ENCODE measurements at regions not wholly inside any gene's neighbourhood (a gene's known extent, or its start where the extent isn't known, plus 50 kb on each side); places are given as distances from the start of the nearest gene placed in this dataset.

GRCh38 chr13:73413656-73414055 is 354.9 kb downstream of the KLF5 start:
- DNase-seq (ENCODE audit: low spot score, unreplicated experiment), result no peak
- Mint-ChIP-seq H3K36me3 (ENCODE audit: insufficient read depth) (no peaks in the 10 kb centered on the region), H3K4me1 (ENCODE audit: low read depth) (peaks cover 20% of the 10 kb centered on the region), H3K9me3 (ENCODE audit: low read depth) (peaks cover 23% of the 10 kb centered on the region), H3K4me3 (ENCODE audit: low read depth) (no peak overlapping the region), H3K27me3 (no peaks in the 10 kb centered on the region), H3K27ac (peak overlapping the region; percentile 18)
- TF ChIP-seq CTCF (IDR thresholded peaks at IDR 0.05; ENCODE audit: unreplicated experiment), result no peak

DNA sequence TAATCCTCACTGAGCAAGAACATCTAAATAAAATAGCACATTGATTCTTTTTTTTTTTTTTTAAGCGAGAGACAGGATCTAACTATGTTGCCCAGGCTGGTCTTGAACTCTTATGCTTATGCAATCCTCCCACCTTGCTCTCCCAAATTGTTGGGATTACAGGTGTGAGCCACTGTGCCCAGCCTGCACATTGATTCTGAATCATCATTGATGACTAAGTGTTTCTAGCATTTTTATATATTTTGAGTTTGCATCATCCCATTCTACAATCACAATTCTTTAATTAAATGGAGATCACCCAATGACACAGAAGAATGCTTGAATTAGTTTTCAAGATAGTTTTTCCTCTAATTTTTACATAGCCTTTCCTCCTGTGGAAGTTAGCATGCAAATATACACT is 354.1 kb downstream of the KLF5 start:
- H3K27ac Mint-ChIP-seq, result no peak overlapping the region
- H3K9me3 Mint-ChIP-seq (ENCODE audit: low read depth), result peaks cover 18% of the 10 kb centered on the region
- no peak for DNase-seq (ENCODE audit: low spot score, unreplicated experiment)

DNA sequence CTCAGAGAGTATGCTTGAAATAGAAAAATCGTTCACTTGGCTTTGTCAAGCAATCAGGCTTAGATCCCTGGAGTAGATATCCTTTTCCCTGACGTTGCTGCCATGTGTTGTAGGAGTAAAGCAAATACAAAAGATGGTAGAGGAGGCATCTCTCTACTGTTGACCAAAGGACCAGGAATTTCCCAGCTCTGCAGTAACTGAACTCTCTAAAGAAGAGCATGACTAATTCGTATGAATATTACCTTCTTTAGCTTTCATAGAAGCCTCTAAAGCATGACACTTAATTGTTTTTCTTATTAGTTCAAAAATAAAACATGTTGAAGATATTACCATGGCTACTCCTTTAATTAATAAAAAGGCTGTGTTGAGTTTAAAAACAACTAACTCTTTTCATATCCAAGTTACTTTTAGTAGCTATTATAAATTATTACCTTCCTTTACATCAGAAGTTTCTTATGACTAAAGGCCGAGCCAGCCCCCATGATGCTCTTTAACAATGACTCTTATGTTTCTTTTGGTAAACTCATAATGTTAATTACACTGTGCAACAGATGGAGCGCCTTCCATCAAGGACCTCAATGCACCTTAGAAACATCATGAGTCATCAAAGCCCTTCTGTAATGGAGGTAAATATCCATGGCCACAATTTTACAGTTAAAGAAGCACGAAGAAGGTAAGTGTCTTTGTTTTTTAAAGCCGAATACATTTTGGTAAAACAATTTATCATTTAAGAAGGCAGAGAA is 352.4 kb downstream of the KLF5 start:
- Mint-ChIP-seq H3K36me3 (ENCODE audit: insufficient read depth) (no peaks in the 10 kb centered on the region), H3K9me3 (ENCODE audit: low read depth) (peaks cover 16% of the 10 kb centered on the region), H3K27ac (no peak overlapping the region), H3K4me1 (ENCODE audit: low read depth) (peaks cover 18% of the 10 kb centered on the region), H3K4me3 (ENCODE audit: low read depth) (no peak overlapping the region), H3K27me3 (no peaks in the 10 kb centered on the region)
- TF ChIP-seq CTCF (IDR thresholded peaks at IDR 0.05; ENCODE audit: unreplicated experiment), result no peak
- no peak for DNase-seq (ENCODE audit: low spot score, unreplicated experiment)

More for the DNA sequence above, 354.1 kb downstream of the KLF5 start:
- Mint-ChIP-seq H3K27me3 (no peaks in the 10 kb centered on the region), H3K4me1 (ENCODE audit: low read depth) (peaks cover 20% of the 10 kb centered on the region), H3K36me3 (ENCODE audit: insufficient read depth) (no peaks in the 10 kb centered on the region), H3K4me3 (ENCODE audit: low read depth) (no peak overlapping the region)
- TF ChIP-seq CTCF (IDR thresholded peaks at IDR 0.05; ENCODE audit: unreplicated experiment), result no peak

DNA sequence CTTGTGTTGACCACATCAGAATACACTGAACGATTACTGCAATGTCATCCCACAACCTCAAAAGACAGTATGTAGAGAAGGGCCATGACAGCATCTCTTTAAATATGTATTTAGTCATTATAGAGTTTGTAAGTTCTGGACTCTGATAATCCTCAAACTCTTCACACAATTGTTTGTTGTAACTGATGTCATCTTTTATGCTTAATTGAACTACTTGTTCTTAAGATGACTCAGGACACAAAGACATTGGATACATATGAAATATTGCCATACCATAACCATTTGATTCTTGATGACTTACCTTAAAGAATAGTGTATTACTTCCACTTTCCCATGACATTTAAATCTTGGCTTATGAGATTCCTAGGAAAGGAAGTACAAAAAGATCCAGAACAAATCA is 347.6 kb downstream of the KLF5 start:
- H3K27me3 Mint-ChIP-seq, result no peaks in the 10 kb centered on the region
- no peak overlapping the region for H3K27ac Mint-ChIP-seq
- TF ChIP-seq CTCF (IDR thresholded peaks at IDR 0.05; ENCODE audit: unreplicated experiment), result no peak
- DNase-seq (ENCODE audit: low spot score, unreplicated experiment), result no peak
- no peak overlapping the region for H3K4me3 Mint-ChIP-seq (ENCODE audit: low read depth)
- peaks cover 10% of the 10 kb centered on the region for H3K9me3 Mint-ChIP-seq (ENCODE audit: low read depth)
- peaks cover 3% of the 10 kb centered on the region for H3K4me1 Mint-ChIP-seq (ENCODE audit: low read depth)
- H3K36me3 Mint-ChIP-seq (ENCODE audit: insufficient read depth), result no peaks in the 10 kb centered on the region

- Mint-ChIP-seq H3K9me3 (ENCODE audit: low read depth) (peaks cover 8% of the 10 kb centered on the region), H3K27ac (no peak overlapping the region), H3K36me3 (ENCODE audit: insufficient read depth) (no peaks in the 10 kb centered on the region), H3K4me1 (ENCODE audit: low read depth) (peaks cover 10% of the 10 kb centered on the region), H3K4me3 (ENCODE audit: low read depth) (no peak overlapping the region), H3K27me3 (no peaks in the 10 kb centered on the region)
- DNase-seq (ENCODE audit: low spot score, unreplicated experiment), result no peak
- TF ChIP-seq CTCF (IDR thresholded peaks at IDR 0.05; ENCODE audit: unreplicated experiment), result no peak
Measured at GRCh38 chr13:73404581-73404980, 345.8 kb downstream of the KLF5 start.

Data from progenitor cell of endocrine pancreas (in vitro differentiated cells).